ENCODE measurements at regions not wholly inside any gene's neighbourhood (a gene's known extent, or its start where the extent isn't known, plus 50 kb on each side); places are given as distances from the start of the nearest gene placed in this dataset.
"Not testable (repeated sequence)": the region's sequence is repeated elsewhere in the genome, so short reads cannot be mapped to it uniquely, and the experiment has no call there.

DNA sequence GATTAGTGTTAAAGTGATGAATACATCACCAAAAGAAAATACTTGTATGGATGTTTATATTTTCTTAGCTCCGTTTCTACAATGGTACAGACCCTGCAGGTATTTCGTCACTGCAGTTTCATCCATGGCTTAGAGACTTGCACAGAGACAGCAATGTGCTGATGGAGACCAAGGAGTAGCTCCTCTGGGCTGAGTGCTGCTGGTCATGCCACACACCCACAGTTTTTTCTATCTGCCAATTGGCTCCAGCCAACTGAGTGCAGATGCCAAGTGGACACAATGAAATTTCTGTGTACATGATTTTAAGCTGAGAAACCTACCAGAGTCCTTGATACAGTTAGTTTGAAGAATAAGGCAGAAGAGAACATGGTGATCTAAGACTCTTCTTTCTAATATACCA lies 145.9 kb upstream of the ADCY2 start:
- no peak for DNase-seq

DNA sequence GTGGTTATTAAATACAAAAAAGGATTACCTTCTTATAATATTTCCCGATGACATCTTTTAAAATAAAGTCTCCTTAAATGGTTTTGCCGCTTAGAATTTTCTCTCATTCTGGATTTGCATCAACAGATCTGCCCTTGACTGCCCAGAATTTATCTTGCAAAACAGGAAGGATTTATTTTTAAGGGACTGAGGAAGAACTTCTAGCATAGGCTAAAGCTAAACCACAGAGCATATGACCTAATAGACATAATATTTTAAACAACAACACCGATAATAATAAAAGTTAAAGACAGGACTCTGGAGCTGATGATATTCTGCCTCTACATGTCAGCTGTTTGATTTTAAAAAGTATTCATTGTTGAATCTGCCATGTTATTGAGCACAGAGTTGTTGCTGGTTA lies 145.3 kb upstream of the ADCY2 start:
- DNase-seq = no peak

DNA sequence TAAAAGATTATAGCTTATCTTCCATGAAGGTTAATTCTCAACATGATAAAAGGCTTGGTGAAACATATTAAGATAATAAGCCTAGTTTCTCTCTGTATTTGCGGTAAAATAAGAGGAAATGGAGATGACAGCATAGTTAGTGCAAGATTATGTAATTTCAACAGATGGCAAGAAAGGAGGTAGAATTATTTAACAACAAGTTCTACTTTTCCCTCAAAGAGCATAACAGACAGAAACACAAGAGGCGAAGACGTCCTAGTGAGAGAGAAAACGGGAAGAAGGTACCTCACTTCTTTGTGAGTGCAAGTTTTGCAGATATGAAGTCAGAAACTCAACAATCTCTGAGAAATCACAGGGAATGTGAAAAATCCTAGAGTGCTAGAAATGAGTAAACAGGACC lies 144.8 kb upstream of the ADCY2 start:
- no peak for DNase-seq

DNA sequence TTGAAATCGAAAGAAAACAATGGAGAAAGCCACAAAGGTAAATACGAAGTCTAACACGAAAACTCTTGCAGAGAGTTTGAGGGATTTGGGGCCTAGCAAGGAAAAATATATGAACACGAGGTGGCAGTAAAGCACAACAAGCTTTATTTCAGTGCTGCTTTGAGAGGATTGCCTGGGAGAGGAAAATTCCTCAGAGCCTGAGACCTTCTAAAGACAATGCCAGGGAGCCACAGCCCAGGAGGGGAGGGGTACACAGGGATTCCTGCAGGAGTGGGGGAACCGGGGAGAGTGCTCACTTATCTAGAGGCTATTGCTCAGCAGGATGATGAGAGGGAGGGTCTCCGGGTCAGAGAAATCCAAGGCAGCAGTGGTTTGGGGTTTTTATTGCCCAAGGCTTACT lies 134.9 kb upstream of the ADCY2 start:
- DNase-seq = peak; percentile 0

DNA sequence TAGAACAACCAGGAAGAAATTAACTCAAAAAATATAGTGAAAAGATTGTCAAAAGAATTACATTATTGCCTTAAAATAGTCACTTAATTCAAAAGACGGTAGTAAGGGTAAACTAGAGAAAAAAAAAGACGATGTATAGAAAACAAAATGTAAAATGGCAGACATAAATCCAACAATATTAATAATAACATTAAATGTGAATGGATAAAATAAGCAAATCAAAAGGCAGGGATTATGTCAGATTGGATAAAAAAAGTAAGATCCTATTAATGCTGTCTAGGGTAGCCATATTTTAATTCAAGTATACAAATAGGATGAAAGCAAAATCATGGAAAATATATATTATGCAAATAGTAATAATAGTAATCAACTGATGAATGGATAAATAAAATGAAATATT lies 134.0 kb upstream of the ADCY2 start:
- DNase-seq = no peak

DNA sequence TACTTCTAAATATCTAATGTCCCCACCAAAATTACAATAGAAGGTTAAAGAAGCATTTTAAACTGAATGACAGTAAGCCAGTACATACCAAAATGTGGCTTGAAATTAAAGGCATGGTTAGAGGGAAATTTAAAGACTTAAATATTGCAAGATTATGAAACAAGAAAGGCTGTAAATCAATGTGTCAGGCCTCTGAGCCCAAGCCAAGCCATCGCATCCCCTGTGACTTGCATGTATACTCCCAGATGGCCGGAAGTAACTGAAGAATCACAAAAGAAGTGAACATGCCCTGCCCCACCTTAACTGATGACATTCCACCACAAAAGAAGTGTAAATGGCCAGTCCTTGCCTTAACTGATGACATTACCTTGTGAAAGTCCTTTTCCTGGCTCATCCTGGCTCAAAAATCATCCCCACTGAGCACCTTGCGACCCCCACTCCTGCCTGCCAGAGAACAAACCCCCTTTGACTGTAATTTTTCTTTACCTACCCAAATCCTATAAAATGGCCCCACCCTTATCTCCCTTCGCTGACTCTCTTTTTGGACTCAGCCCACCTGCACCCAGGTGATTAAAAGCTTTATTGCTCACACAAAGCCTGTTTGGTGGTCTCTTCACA lies 132.4 kb upstream of the ADCY2 start:
- not testable (repeated sequence) for DNase-seq

DNA sequence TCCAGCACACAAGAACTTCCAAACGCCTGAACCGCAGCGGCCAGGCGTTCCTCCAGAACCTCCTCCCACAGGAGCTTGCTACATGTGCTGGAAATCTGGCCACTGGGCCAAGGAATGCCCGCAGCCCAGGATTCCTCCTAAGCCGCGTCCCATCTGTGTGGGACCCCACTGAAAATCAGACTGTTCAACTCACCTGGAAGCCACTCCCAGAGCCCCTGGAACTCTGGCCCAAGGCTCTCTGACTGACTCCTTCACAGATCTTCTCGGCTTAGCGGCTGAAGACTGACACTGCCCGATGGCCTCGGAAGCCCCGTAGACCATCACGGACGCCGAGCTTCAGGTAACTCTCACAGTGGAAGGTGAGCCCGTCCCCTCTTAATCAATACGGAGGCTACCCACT lies 130.2 kb upstream of the ADCY2 start:
- DNase-seq = not testable (repeated sequence)

DNA sequence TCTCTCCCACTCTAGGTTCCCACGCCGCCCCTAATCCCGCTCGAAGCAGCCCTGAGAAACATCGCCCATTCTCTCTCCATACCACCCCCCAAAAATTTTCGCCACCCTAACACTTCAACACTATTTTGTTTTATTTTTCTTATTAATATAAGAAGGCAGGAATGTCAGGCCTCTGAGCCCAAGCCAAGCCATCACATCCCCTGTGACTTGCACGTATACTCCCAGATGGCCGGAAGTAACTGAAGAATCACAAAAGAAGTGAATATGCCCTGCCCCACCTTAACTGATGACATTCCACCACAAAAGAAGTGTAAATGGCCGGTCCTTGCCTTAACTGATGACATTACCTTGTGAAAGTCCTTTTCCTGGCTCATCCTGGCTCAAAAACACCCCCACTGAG lies 127.2 kb upstream of the ADCY2 start:
- DNase-seq = not testable (repeated sequence)

DNA sequence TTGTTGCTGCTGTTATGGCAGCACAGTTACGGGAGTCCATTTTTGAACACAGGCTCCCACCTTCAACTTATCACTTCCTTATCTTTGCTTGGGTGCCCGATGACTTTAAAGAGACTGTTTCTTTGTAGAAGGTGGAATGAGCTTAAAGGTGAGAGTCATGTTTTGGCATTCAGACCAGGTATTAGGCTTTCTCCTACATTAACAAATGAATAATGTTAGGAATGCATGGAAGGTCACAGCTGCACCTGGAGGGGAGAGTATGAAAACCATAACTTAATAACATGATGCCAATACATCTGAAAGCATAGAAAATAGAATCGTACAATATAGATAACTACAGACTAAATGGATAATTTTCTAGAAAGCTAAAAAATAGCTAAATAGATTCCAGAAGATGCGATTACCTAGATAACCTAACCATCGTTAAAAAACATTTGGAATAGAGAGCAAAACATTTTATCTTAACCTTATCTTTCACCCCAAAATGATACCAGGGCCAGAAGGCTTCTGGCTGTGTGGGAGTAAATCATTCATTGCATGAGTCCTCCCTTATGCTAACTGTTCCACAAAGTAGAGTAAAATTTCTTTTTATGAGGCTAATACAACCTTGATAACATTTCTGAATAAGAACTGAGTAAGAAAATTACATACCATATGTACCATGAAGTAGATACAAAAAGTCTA lies 126.2 kb upstream of the ADCY2 start:
- no peak for DNase-seq

DNA sequence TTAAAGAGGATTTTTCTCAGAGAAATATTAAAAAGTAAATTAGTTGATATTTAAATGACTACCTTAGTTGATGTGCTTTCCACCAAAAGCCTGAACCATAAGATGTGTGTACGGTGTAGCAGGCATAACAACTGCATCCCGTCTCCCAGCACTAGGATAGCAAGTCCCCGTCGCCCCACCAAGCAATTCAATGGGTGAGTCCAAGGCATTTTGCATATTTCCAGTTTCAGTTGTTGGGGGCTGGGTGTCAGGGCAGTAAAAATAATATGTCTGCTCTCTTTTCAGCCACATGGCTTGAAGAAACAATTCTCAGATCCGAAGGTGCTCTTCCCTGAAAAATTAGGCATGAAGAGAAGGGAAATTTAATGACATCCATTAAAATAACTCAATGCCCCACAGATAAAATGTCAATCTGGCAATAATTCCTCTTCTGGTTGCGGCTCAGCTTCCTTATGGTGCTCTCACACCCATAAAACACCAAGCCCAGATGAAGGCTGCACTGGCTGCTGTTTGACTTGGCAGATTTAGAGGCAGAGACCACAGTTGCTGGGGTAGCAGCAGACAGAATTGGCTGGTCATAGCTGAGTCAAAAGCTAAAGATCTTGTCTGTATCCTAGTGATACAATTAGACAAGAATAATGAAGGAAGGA lies 124.4 kb upstream of the ADCY2 start:
- DNase-seq = no peak

DNA sequence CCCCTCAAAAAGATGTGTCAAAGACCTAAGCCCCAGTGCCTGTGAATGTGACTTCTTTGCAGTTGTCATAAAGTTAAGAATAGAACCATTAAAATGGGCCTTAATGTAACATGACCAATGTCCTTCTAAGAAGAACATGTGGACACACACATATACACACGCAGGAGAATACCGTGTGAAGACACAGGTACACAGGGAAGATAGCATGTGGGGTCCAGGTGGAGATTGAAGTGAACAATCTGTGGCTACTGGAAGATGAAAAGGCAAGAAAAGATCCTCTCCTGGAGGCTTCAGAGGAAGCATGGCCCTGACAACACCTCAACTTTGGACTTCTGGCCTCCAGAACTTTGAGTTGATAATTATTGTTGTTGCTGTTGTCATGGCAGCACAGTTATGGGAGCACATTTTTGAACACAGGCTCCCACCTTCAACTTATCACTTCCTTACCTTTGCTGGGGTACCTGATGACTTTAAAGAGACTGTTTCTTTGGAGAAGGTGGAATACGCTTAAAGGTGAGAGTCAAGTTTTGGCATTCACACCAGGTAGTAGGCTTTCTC lies 123.5 kb upstream of the ADCY2 start:
- no peak for DNase-seq

DNA sequence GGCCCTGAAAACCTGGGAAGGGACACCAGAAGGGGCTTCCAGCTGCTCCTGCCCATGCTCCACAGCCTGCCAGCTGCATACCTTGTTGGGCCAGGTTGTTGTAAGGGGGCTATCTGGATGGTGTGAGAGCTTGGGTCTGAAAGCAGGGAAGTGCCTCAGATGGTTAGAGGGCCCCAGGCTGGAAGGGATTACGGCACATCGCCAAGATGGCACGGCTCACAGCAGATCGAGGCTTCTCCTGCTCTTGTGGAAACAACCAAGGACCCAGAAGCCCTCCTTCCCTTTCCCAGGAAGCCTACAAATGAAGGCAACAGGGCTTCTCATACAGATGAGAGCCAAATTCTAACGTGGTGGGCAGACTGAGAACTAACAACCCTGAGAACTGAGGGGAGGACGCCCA lies 121.7 kb upstream of the ADCY2 start:
- DNase-seq = no peak

DNA sequence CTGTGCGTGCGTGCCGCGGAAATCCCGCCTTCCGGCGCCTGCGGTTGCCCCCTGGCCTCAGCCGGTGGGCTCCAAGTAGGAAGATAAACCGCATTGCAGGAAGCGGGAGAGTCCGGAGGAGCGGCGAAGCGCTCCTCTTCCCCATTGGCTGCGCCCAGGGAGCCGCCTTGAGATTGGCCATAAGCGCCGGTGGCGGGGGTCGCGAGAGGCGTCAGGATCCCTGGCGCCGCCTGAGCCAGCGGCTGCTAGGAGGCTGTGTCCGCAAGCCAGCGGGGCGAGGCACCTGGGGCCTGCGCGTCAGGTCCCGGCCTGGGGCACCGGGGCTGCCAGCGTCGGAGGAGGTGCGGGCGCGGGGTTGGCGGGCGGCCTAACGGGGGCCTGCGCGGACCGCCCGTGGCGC lies 106.3 kb upstream of the ADCY2 start:
- not testable (repeated sequence) for DNase-seq

DNA sequence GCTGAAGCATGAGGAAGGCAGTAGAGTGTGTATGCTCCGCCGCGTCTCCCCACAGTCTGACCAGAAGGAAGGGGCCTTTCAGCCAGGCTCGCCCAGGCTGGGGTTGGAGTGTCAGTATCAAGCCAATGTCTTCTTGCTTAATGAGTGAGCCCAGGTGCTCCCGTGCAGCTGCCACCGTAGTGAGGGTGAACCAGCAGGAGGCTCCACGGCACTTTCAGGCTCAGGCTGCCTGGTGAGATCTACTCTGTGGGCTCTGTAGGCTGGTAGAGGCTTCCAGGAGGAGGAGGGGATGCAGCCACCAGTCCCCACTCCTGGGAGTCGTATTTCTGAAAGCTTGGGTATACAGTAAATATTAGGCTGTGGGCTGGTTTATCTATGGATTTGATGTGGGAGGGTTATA lies 98.1 kb upstream of the ADCY2 start:
- DNase-seq = not testable (repeated sequence)

DNA sequence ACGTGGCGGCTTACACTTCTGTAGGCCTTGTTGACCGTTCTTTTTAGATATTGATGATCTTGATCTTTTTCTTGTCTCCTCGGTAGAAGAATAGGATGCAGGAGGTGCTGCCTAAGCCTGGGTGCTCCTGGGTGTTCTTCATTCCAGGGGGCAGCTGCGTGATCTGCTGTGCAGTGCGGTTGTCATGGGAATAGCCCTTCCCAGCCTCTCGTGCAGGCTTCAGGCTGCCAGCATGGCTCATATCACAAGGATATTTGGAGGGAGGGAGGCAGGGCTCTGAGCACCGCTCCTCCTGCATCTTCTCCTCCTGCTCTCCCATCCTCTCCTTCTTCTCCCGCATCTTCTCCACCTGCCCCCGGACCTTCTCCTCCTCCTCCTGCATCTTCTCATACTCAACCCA lies 96.2 kb upstream of the ADCY2 start:
- not testable (repeated sequence) for DNase-seq

DNA sequence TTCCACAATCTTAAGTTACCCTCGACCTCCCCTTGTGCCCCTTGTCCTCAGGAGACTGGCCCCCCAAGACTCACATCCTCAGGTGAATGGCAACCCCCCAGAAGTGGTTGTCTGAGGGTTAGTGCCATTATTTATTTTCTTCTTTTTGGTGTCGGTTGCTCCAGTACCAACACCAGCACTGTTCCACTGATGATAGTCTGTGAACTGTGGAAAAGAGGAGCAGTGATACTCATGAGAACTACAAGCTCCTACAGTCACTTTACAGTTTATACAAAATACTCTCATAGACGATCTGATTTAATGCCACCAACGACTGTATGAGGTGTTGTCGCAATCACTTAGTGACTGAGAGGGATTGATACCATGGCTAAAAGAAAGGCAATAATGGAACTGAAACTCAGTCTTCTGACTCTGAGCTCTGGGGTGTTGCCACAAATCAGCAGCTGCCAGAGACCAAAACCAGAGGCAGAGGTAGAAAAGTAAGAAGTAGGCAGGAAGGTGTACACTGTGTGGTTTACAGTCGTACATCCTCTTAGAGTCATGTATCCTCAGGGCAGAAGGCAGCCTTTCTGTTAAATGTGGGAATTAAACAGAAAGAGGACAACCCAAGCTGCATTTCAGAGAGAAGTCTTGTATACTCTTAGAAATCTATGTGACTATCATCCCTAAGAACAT lies 90.8 kb upstream of the ADCY2 start:
- DNase-seq = not testable (repeated sequence)

DNA sequence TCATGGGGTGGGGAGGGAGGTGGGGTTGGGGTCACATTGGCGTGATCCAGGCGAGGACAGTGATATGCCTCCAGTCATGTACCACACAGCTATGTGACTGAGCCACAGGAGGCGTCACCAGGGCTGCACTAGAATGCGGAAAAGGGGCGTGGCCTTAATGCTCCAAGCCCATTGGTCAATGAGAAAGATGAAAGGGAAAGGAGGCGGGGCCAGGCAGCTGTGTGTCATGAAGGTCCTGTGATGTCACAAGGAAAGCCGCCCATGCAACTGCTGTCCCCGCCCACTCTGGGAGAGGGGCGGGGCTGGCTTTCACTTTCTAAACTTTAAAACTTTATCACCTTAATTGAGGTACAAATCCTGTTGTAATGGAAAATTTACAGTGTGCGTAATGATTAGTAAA lies 89.4 kb upstream of the ADCY2 start:
- not testable (repeated sequence) for DNase-seq

DNA sequence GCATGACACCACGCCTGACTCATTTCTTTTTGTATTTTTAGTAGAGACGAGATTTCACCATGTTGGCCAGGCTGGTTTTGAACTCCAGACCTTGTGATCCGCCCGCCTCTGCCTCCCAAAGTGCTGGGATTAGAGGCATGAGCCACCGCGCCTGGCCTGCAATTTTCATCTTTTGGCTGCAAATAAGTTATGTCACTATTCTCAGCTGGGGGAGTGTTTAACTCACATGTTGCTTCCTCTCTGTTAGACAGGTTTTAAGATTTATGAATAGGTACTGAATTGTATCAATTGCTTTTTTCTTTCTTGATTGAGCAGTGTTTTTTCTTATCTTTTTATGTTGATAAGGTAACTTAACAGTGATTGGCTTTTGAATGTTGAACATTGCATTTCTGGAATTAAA lies 88.2 kb upstream of the ADCY2 start:
- not testable (repeated sequence) for DNase-seq

DNA sequence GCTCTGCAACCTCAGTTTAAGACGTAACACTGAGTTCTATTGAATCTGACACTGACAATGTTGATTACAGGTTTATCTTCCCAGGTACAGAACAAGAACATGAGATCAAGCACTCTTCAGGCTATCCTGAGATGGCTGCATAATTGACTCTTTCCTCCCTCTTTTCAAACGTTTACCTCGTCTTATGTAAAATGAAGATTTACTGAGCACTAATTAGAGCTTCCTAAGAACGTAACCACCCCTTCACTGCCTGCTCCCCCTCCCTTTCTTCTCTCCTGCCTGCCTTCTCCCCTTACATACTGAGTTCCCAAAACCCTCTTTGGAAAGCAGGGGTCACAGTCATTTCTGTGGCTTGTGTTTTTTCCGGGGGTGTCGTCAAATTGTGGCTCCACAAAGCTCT lies 86.2 kb upstream of the ADCY2 start:
- DNase-seq = not testable (repeated sequence)

DNA sequence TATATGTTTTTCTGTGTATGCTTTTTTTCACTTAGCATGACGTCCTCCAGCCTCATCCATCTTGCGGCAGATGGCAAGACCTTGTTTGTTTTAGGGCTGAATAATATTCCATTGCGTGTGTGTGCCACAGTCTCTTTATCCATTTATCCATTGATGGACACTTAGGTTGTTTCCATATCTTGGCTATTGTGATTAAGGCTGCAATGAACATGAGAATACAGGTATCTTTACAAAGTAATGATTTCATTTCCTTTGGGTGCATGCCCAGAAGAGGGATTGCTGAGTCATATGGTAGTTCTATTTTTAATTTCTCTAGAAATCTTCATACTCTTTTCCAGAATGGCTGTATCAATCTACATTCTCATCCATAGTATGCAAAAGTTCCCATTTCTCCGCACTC lies 85.3 kb upstream of the ADCY2 start:
- not testable (repeated sequence) for DNase-seq

DNA sequence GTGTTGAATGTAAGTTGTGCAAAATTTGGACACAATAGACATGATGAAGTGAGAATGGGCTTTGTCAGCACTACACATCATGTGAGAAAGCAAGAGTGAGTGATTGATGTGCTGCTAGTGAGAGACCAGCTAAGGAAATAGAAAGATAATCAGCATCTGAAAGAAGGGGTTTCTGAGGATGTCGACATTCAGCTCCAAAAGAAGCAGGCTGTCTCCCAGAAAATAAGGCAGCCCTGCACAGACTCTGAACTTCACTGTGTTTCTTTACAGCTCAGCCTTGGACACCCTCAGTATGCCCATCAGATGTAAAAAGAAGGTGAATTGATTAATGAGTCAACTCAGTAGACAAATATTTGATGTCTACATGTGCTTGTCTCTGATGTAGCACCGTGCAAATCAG lies 80.8 kb upstream of the ADCY2 start:
- DNase-seq = no peak

DNA sequence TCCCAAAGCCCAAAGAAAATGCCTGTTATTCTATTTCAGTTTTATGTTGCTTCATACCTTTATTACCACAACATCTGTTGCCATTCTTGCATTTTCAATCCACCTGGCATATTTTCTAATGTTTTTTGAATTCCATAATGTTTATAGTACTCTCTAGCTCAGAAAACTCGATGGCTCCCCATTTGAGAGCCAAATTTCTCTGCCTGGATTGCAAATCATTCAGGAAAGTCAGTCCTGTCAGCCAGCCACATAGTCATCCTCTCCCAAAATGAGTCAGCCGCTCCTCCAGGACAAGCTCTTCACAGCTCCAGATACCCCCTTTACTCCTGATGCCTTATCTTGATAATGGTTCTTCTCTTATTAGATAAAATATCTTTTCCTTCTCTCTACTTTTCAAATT lies 78.2 kb upstream of the ADCY2 start:
- DNase-seq = no peak

DNA sequence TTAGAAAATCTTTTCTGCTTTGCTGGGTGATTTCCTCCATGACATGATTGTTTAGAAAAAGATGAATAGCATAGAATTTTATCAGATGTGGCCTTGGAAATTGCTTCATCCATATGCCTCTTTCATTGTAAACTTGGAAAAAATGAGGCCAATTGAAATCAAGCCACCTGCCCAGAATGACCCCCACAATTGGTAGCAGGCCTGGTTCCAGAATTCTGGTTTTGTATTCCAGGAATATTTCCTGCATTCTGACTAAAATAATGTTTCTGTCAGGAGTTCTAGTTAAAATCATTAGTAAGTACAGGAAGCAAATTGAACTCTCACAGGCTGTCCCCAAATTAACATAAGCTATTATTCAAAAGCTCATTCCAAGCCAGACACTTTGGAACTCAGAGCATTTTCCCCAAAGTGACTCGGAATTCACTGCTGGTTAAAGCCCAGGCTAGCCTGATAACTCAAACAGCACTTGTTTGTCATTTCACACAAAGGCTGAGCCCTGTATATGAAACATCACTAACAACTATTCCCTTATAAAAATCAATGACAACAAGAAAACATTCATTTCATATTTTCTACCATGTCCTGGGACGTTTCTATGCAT lies 75.1 kb upstream of the ADCY2 start:
- DNase-seq = no peak

Measured in GDM1 (cell line).